ENCODE measurements at regions not wholly inside any gene's neighbourhood (a gene's known extent, or its start where the extent isn't known, plus 50 kb on each side); places are given as distances from the start of the nearest gene placed in this dataset.
A peak's percentile ranks its signal among the peaks of the same experiment; 100 is the strongest.
"Not testable (repeated sequence)": the region's sequence is repeated elsewhere in the genome, so short reads cannot be mapped to it uniquely, and the experiment has no call there.

DNA sequence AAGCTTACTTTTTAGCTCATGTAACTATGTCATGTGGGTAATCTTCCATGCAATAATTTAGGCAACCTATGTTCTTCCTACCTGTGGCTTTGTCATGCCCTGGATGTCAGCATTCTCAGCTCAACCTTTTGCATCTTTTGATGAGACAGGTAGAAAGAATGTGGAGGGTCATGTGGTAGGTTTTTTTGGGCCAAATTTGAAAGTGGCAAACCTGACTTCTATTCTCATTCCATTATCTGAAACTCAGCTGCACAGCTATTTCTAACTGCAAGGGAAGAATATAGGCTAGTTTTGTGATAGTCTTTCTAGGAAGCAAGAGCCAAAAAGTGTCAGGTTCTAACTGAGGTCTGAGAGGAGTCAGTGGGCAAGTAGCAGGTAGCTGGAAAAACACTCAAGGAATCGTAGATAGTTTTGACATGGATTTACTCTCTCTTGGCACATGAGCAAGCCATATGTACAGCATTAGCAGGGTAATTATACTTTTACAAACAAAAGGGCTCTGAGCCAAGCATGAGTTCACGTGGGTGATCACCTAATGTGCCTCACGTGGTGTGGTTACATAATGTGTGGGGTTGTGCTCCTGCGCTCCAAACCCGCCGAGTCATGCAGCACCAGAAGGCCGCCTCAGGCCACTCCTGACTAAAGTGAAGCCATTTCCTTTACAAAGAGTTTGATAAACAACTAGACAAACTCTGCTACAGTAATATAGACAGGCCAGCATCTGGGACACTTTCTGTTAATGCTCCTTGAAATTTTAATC, 1013.8 kb downstream of the PLA2G4A start:
- intact Hi-C loops (cut with DNase I), result no loop called here
- Histone ChIP-seq H3K36me3 (ENCODE audit: control insufficient read depth in 2 of 3, insufficient read depth in 3 of 3, low read length in 3 of 3) (no peaks in the 10 kb centered on the region), H3K27me3 (ENCODE audit: control insufficient read depth, insufficient read depth, low read length) (no peaks in the 10 kb centered on the region), H3K9ac (ENCODE audit: low read length in 3 of 3) (no peak overlapping the region), H3K4me3 (ENCODE audit: low read length in 3 of 3) (no peak overlapping the region), H3K4me1 (ENCODE audit: control insufficient read depth in 2 of 3, insufficient read depth in 2 of 3, low read depth in 1 of 3, low read length in 3 of 3) (no peaks in the 10 kb centered on the region), H3K9me3 (ENCODE audit: control insufficient read depth in 2 of 3, insufficient read depth in 1 of 3, low read length in 3 of 3) (no peaks in the 10 kb centered on the region), H3K27ac (ENCODE audit: low read depth in 2 of 2, low read length in 2 of 2) (no peak overlapping the region)
- DNase-seq, result no peak
- no peak for FAIRE-seq
- TF ChIP-seq, protein P1, sequence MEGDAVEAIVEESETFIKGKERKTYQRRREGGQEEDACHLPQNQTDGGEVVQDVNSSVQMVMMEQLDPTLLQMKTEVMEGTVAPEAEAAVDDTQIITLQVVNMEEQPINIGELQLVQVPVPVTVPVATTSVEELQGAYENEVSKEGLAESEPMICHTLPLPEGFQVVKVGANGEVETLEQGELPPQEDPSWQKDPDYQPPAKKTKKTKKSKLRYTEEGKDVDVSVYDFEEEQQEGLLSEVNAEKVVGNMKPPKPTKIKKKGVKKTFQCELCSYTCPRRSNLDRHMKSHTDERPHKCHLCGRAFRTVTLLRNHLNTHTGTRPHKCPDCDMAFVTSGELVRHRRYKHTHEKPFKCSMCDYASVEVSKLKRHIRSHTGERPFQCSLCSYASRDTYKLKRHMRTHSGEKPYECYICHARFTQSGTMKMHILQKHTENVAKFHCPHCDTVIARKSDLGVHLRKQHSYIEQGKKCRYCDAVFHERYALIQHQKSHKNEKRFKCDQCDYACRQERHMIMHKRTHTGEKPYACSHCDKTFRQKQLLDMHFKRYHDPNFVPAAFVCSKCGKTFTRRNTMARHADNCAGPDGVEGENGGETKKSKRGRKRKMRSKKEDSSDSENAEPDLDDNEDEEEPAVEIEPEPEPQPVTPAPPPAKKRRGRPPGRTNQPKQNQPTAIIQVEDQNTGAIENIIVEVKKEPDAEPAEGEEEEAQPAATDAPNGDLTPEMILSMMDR (IDR thresholded peaks at IDR 0.05; ENCODE audit: borderline replicate concordance, extremely low read depth, insufficient read depth), result no peak

DNA sequence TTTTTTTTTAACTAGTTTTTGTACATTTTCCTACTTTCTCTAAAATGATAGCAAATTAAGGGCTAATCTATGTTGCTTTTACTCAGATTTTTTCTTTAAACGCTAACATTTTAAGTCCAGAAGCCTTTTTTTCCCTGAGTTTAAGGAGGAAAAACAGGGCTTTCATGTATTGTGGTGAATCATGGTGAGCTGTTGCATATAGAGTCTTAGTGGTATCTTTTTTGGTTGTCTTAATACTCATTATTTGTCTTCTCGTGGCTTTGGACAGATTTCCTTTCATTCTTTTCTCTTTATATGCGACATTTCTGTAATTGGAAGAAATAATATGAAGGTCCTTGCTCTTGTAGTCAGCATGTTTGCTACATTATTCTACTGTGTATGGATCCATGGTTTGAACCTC, 1015.6 kb downstream of the PLA2G4A start:
- TF ChIP-seq, protein P1 (IDR thresholded peaks at IDR 0.05; ENCODE audit: borderline replicate concordance, extremely low read depth, insufficient read depth), result no peak
- no peaks in the 10 kb centered on the region for H3K36me3 ChIP-seq (ENCODE audit: control insufficient read depth in 2 of 3, insufficient read depth in 3 of 3, low read length in 3 of 3)
- no peak overlapping the region for H3K4me3 ChIP-seq (ENCODE audit: low read length in 3 of 3)
- intact Hi-C loops (cut with DNase I), result no loop called here
- no peak for DNase-seq
- H3K9ac ChIP-seq (ENCODE audit: low read length in 3 of 3), result no peak overlapping the region
- no peaks in the 10 kb centered on the region for H3K9me3 ChIP-seq (ENCODE audit: control insufficient read depth in 2 of 3, insufficient read depth in 1 of 3, low read length in 3 of 3)
- no peak for FAIRE-seq
- H3K27ac ChIP-seq (ENCODE audit: low read depth in 2 of 2, low read length in 2 of 2), result no peak overlapping the region
- no peaks in the 10 kb centered on the region for H3K27me3 ChIP-seq (ENCODE audit: control insufficient read depth, insufficient read depth, low read length)
- no peaks in the 10 kb centered on the region for H3K4me1 ChIP-seq (ENCODE audit: control insufficient read depth in 2 of 3, insufficient read depth in 2 of 3, low read depth in 1 of 3, low read length in 3 of 3)

DNA sequence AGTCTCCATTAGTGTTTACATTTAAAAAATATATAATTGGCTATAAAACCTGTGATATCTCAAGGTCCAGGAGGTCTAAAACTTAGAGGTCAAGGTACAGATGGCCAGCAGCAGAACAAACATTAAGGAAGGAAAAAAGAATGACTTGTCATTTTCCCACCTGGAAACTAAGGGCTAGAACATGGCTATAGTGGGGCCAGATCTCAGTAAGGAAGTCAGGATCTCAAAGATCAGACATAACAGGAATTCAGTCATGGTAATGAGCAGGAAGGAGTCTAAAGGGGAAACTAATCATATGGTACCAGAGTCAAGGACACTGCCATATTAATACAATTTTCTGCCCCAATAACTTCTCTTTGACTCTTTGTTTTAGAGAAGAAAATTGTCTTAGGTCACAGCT, 1018.8 kb downstream of the PLA2G4A start:
- intact Hi-C loops (cut with DNase I), result no loop called here
- H3K27ac ChIP-seq (ENCODE audit: low read depth in 2 of 2, low read length in 2 of 2), result no peak overlapping the region
- H3K4me3 ChIP-seq (ENCODE audit: low read length in 3 of 3), result no peak overlapping the region
- no peaks in the 10 kb centered on the region for H3K9me3 ChIP-seq (ENCODE audit: control insufficient read depth in 2 of 3, insufficient read depth in 1 of 3, low read length in 3 of 3)
- TF ChIP-seq, protein P1 (IDR thresholded peaks at IDR 0.05; ENCODE audit: borderline replicate concordance, extremely low read depth, insufficient read depth), result no peak
- no peaks in the 10 kb centered on the region for H3K36me3 ChIP-seq (ENCODE audit: control insufficient read depth in 2 of 3, insufficient read depth in 3 of 3, low read length in 3 of 3)
- H3K27me3 ChIP-seq (ENCODE audit: control insufficient read depth, insufficient read depth, low read length), result no peaks in the 10 kb centered on the region
- no peak overlapping the region for H3K9ac ChIP-seq (ENCODE audit: low read length in 3 of 3)
- FAIRE-seq, result no peak
- DNase-seq, result no peak
- no peaks in the 10 kb centered on the region for H3K4me1 ChIP-seq (ENCODE audit: control insufficient read depth in 2 of 3, insufficient read depth in 2 of 3, low read depth in 1 of 3, low read length in 3 of 3)

DNA sequence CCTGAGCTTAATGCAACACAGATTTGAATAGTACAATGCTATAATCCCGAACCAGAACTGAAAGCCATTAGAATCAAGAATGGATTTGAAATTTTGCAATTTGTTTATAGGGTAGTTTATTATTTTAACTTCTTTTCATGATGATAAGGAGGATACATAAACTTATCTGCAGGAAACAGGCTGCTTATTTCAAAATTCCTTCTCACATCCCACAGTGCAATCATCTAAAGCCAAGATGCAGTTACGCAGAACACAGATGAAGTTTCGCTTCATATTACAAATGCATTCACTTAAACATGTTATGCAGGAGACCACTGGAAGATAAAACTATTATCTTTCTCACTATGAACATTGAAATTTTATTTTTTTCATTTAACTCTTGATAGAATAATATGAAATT, 1019.6 kb downstream of the PLA2G4A start:
- H3K27me3 ChIP-seq (ENCODE audit: control insufficient read depth, insufficient read depth, low read length), result no peaks in the 10 kb centered on the region
- no peak for FAIRE-seq
- TF ChIP-seq, protein P1 (IDR thresholded peaks at IDR 0.05; ENCODE audit: borderline replicate concordance, extremely low read depth, insufficient read depth), result no peak

DNA sequence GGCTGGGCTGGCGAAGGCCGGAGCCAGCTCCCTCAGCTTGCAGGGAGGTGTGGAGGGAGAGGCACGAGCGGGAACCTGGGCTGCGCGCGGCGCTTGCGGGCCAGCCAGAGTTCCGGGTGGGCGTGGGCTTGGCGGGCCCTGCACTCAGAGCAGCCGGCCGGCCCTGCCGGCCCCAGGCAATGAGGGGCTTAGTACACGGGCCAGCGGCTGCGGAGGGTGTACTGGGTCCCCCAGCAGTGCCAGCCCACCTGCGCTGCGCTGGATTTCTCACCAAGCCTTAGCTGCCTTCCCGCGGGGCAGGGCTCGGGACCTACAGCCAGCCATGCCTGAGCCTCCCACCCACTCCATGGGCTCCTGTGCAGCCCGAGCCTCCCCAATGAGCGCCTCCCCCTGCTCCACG, 1021.4 kb downstream of the PLA2G4A start:
- FAIRE-seq; H3K36me3 ChIP-seq (ENCODE audit: control insufficient read depth in 2 of 3, insufficient read depth in 3 of 3, low read length in 3 of 3); H3K27ac ChIP-seq (ENCODE audit: low read depth in 2 of 2, low read length in 2 of 2); H3K9me3 ChIP-seq (ENCODE audit: control insufficient read depth in 2 of 3, insufficient read depth in 1 of 3, low read length in 3 of 3); H3K27me3 ChIP-seq (ENCODE audit: control insufficient read depth, insufficient read depth, low read length); intact Hi-C loops (cut with DNase I); H3K4me3 ChIP-seq (ENCODE audit: low read length in 3 of 3); H3K9ac ChIP-seq (ENCODE audit: low read length in 3 of 3); H3K4me1 ChIP-seq (ENCODE audit: control insufficient read depth in 2 of 3, insufficient read depth in 2 of 3, low read depth in 1 of 3, low read length in 3 of 3): not testable (repeated sequence)
- DNase-seq, result peak in 1 of 5 donors; percentile 57

More for the DNA sequence above, 1019.6 kb downstream of the PLA2G4A start:
- DNase-seq, result no peak
- no peak overlapping the region for H3K27ac ChIP-seq (ENCODE audit: low read depth in 2 of 2, low read length in 2 of 2)
- H3K9ac ChIP-seq (ENCODE audit: low read length in 3 of 3), result no peak overlapping the region
- no peaks in the 10 kb centered on the region for H3K4me1 ChIP-seq (ENCODE audit: control insufficient read depth in 2 of 3, insufficient read depth in 2 of 3, low read depth in 1 of 3, low read length in 3 of 3)
- H3K4me3 ChIP-seq (ENCODE audit: low read length in 3 of 3), result no peak overlapping the region
- no peaks in the 10 kb centered on the region for H3K9me3 ChIP-seq (ENCODE audit: control insufficient read depth in 2 of 3, insufficient read depth in 1 of 3, low read length in 3 of 3)
- intact Hi-C loops (cut with DNase I), result no loop called here
- no peaks in the 10 kb centered on the region for H3K36me3 ChIP-seq (ENCODE audit: control insufficient read depth in 2 of 3, insufficient read depth in 3 of 3, low read length in 3 of 3)
